Stimulated activated CD4-positive, alpha-beta T cell treated with anti-CD3 and anti-CD28 coated beads, Interleukin-1b, Interleukin-23, amount 100 ng/mL, for 48 hours (primary cell): ENCODE measurements at regions not wholly inside any gene's neighbourhood (a gene's known extent, or its start where the extent isn't known, plus 50 kb on each side); places are given as distances from the start of the nearest gene placed in this dataset.

Experiments
- DNase-seq: peaks from one replicate; pipeline ENCODE4 v3.0.0-alpha.2; 2020

DNA sequence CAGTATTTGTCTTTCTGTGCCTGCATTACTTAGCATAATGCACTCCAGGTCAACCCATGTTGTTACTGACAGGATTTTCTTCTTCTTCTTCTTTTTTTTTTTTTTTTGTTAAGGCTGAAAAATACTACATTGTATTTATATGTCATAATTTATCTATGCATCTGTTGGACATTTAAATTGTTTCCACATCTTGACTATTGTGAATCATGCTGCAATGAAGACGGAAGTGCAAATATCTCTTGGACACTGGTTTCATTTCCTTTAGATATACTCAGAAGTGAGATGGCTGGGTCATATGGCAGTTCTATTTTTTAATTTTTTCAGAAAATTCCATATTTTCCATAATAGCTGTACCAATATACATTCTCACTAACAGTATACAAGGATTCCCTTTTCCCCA, 272.7 kb upstream of the PMFBP1 start:
- no peak for DNase-seq

GRCh38 chr16:72443809-72444208, 271.9 kb upstream of the PMFBP1 start:
- no peak for DNase-seq

- no peak for DNase-seq
These were observed 270.6 kb upstream of the PMFBP1 start for GRCh38 chr16:72442385-72443158.

DNA sequence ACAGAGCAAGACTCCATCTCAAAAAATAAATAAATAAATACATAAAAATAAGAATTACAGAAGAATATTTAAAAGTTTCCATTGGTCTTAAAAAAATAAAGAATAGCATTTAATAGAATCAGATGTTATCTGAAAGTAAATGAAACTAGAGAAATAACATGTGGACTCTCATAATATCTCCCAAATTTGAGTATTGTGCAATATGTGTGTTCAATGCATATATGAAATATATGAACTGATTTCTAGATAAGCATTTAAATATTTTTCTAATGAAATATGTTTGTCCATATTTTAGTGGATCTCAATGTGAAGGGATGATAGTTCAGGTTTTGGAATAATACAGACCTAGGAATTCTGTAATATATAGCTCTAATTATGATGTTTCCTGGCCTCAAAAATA, 265.9 kb upstream of the PMFBP1 start:
- no peak for DNase-seq

- DNase-seq = no peak
These were observed 262.2 kb upstream of the PMFBP1 start for GRCh38 chr16:72434159-72434558.

DNA sequence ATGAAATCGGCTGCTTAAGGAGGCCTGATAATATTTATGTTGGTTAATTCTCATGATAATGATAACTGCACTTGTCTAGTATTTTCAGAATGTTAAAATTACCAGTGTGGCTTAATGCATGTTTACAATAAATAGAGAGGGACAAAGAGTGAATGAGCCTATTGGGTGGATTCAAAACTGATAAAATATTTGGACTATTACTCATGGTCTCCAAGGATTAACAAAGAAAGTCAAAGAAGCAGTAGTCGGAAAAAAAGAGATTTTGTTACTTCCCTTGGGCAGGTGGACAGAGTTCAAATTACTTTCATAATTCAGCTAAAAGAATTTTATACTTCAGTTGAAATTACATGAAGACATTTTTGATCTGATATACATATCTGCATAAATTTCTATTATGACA, 258.2 kb upstream of the PMFBP1 start:
- DNase-seq = no peak

- no peak for DNase-seq
These were observed 257.7 kb upstream of the PMFBP1 start for GRCh38 chr16:72429671-72430081.

- DNase-seq = no peak
These were observed 256.9 kb upstream of the PMFBP1 start for GRCh38 chr16:72428681-72429376.

- DNase-seq = no peak
These were observed 255.9 kb upstream of the PMFBP1 start for GRCh38 chr16:72427783-72428331.

DNA sequence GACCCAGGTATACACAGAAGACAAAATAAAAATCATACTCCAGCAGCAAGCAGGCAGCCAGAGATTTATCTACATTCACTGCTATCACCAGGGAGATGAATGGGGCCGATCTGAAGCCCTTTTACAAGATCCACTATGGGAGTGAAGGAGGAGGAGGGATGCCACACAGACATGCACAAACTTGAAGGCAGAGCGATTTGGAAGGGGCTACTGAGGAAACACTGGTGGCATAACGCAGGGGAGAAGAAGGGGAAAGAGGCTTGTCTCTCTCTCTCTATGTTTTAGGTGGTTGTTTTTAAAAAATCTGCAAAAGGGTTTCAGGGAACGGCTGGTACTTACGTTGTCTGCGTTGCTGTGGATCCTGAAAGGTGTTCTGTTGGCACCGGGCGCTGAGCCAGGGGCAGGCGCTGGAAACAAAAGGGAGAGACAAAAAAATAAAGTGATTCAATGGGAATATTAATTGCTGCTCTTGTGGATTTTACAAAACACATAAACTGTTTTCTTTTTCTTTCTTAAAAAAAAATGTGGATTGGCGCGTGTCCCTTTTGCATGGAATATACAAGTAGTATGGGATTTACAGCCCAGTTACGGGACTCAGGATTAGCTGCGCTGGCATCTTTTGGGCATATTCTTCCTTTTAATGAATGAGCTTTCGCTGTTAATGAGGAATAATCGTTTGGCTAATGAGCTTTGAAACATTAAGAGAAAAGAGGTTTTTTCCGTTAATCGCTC, 255.3 kb upstream of the PMFBP1 start:
- no peak for DNase-seq

- DNase-seq = no peak
These were observed 254.4 kb upstream of the PMFBP1 start for GRCh38 chr16:72426386-72426785.

GRCh38 chr16:72425571-72426341, 253.8 kb upstream of the PMFBP1 start:
- no peak for DNase-seq

DNA sequence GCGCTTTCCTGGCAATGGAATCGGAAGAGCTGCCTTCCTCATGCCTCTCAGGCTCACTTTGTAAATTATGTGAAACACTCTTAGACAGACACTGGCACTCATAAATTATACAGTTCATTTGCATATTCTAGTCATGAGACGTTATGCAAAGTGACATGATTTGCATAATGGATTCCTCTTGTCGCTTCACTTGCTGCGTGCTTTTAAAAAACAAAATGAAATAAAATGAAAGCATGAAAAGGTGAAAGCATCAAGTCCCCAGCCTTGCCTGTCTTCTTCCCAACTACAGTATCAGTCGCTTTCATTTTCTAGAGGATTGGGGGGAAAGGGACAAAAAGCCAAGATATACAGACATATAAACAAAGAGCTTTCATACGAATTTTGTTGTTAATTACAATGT, 252.8 kb upstream of the PMFBP1 start:
- no peak for DNase-seq

DNA sequence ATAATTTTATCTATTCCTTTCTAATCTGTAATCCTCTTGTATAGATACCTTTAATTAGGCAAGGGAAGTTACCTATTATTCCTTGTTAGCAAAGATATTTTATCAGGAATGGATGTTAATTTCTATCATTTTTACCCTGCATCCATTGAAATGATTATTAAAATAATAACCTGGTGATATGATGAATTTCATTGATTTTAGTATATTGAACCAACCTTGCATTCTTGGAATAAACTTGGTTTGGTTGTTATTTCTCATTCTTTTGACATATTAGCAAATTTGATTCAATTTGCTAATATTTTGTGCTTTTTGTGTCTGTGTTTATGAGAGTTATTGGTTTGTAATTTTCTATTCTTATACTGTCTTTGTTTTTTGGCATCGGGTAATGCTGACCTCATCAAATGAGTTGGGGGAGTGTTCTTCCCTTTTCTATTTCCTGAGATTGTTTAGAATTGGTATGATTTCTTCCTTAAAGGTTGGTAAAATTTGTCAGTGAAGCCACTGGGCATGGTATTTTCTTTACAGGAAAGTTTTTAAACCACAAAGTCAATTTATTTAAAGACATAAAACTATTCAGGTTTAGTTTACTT, 250.4 kb upstream of the PMFBP1 start:
- DNase-seq = no peak

GRCh38 chr16:72419638-72420037, 247.7 kb upstream of the PMFBP1 start:
- no peak for DNase-seq

- DNase-seq = no peak
These were observed 243.4 kb upstream of the PMFBP1 start for GRCh38 chr16:72415379-72415778.

DNA sequence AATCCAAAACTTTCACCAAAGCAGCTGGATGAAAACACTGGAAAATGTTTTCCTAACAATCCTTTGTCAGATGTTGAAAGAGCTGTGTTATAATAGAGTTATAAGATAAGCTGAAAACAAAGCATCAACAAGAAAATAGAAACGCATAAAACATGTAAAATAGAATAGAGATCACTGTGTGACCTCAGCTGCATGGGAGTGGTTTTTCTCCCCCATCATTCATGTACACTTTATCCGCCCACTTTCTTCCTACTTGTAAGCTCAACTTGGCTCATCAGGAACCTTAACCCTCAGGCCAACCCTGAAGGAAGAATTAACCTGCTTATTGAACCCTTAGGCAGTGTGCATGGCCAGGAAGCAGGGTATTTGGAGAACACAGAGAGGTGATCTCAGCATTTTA, 238.5 kb upstream of the PMFBP1 start:
- DNase-seq = no peak

- no peak for DNase-seq
These were observed 237.5 kb upstream of the PMFBP1 start for GRCh38 chr16:72409423-72409822.

GRCh38 chr16:72406390-72406789, 234.4 kb upstream of the PMFBP1 start:
- DNase-seq = no peak

GRCh38 chr16:72404299-72404698, 232.3 kb upstream of the PMFBP1 start:
- DNase-seq = no peak

DNA sequence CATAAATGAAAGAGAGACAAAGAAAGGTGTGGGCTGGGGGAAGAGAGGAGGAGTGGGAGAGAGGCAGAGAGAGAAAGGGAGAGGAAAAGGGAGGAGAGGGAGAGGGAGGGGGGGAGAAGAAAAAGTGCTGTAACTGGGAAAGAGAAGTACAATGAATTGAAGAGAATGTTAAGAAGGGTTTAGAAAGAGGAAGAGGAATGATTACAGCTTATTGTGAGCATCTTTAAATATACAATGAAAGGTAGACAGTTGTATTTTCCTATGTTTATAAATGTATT, 229.1 kb upstream of the PMFBP1 start:
- no peak for DNase-seq

DNA sequence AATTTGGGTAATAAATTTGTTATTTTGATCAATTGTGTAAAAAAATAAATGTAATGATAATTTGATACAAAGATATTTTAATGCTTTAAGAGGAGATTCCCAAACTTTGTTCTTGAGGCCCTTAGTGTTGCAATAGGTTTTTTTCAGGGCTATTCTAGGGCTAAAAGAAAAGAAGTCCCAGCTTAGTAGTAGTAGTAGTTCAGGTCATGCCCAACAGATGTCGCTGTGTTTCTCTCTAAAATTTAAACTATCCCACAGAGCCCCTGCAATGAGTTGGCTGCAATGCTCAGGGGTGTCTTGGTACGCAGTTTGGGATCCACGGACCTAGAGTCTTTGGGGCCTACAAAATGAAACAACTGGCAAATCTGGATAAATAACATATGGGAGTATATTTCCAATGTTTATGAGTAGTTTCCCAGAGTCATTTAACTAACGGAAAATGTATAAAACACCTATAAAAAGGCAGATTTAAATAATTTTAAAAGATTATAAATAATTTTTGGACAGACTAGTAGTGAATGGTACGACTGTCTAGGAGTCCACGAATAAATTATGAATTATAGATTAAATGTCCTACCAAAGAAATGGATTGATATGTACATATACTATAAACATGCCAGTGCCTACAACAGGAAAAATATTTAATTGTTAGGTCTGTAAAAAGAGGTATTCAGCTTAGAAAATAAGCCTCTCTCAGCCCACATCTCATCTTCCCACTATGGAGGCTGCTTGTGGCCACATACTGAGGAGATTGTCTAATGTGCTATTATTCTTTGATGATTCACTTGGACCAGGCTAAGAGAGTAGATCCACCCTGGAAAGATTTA, 228.5 kb upstream of the PMFBP1 start:
- peak; percentile 2 for DNase-seq
